SK-N-SH (cell line): ENCODE measurements at regions not wholly inside any gene's neighbourhood (a gene's known extent, or its start where the extent isn't known, plus 50 kb on each side); places are given as distances from the start of the nearest gene placed in this dataset.

Experiments
- CTCF ChIA-PET: fragments of 300-600, 350-600 bp; formaldehyde crosslinking; extraction: SDS; loops from one replicate; lab custom pipeline; 2021; lab: Yijun Ruan, JAX
- POLR2A ChIA-PET: fragments of 350-600 bp; sonication (Branson Sonifier 250); formaldehyde crosslinking; extraction: SDS; loops from one replicate; lab custom pipeline; 2020; ENCODE audit warnings: antibody characterized with exemption, inconsistent platforms; lab: Yijun Ruan, JAX
- DNase-seq: peaks from one replicate; pipeline ENCODE4 v3.0.0; 2012
- H2AFZ ChIP-seq: fragments of 200-600 bp; sonication (generic); 2 replicates; pipeline ENCODE4 v1.8.1; 2016; ENCODE audit warnings: antibody characterized with exemption, mild to moderate bottlenecking, low read depth
- H3F3A ChIP-seq: fragments of 200-600 bp; sonication (generic); replicated peaks from 2 replicates; pipeline ENCODE3; 2016; ENCODE audit warnings: antibody characterized with exemption, mild to moderate bottlenecking; ENCODE audit not compliant: insufficient read depth
- H3K27ac ChIP-seq, 2 experiments: fragments of 200-500 bp in 1 of 2; fragments of 200-600 bp in 1 of 2; sonication (Bioruptor generic) in 1 of 2; sonication (generic), shearing (Covaris generic) in 1 of 2; 2 replicates each; pipeline versions ENCODE4 v1.5.1 to v1.6.1; 2014 to 2016; ENCODE audit warnings: low read depth in 2 of 2, inconsistent platforms in 1 of 2, low read length in 1 of 2, mild to moderate bottlenecking in 1 of 2, mixed read lengths in 1 of 2
- H3K27me3 ChIP-seq: fragments of 200-600 bp; sonication (generic), shearing (Covaris generic); 2 replicates; pipeline ENCODE4 v1.6.1; 2016; ENCODE audit warnings: mixed run types; ENCODE audit not compliant: insufficient read depth
- H3K36me3 ChIP-seq, 2 experiments: fragments of 200-500 bp in 1 of 2; fragments of 200-600 bp in 1 of 2; sonication (Bioruptor generic) in 1 of 2; sonication (generic) in 1 of 2; replicated peaks in 1 of 2; 2 replicates each; pipeline versions ENCODE3 to v1.5.1; 2014 to 2016; ENCODE audit warnings: low read length in 1 of 2, mild to moderate bottlenecking in 1 of 2; ENCODE audit not compliant: insufficient read depth in 2 of 2, control insufficient read depth in 1 of 2
- H3K4me1 ChIP-seq, 2 experiments: fragments of 200-500 bp in 1 of 2; fragments of 200-600 bp in 1 of 2; sonication (Bioruptor generic) in 1 of 2; sonication (generic), shearing (Covaris generic) in 1 of 2; 2 replicates each; pipeline versions ENCODE4 v1.5.1 to v1.6.1; 2014 to 2016; ENCODE audit warnings: low read depth in 1 of 2, low read length in 1 of 2, mixed run types in 1 of 2; ENCODE audit not compliant: insufficient read depth in 2 of 2, control insufficient read depth in 1 of 2
- H3K4me2 ChIP-seq: fragments of 200-600 bp; sonication (generic), shearing (Covaris generic); 2 replicates; pipeline ENCODE4 v1.6.1; 2017; ENCODE audit warnings: mixed run types
- H3K4me3 ChIP-seq, 2 experiments: fragments of 200-500 bp in 1 of 2; fragments of 200-600 bp in 1 of 2; sonication (Bioruptor generic) in 1 of 2; sonication (generic), shearing (Covaris generic) in 1 of 2; 2 replicates each; pipeline versions ENCODE4 v1.5.1 to v1.8.1; 2014 to 2016; ENCODE audit warnings: low read depth in 2 of 2, inconsistent platforms in 1 of 2, low read length in 1 of 2, mild to moderate bottlenecking in 1 of 2, mixed read lengths in 1 of 2, moderate library complexity in 1 of 2
- H3K79me2 ChIP-seq: fragments of 200-600 bp; sonication (generic); 2 replicates; pipeline ENCODE4 v1.8.1; 2017; ENCODE audit warnings: mild to moderate bottlenecking; ENCODE audit not compliant: insufficient read depth
- H3K9ac ChIP-seq: fragments of 200-600 bp; sonication (generic); 2 replicates; pipeline ENCODE4 v1.6.1; 2017; ENCODE audit warnings: mixed run types
- H3K9me2 ChIP-seq: fragments of 200-600 bp; sonication (generic); 2 replicates; pipeline ENCODE4 v1.6.1; 2017; ENCODE audit warnings: mixed run types
- H3K9me3 ChIP-seq: fragments of 200-600 bp; sonication (generic); 2 replicates; pipeline ENCODE4 v1.6.1; 2017; ENCODE audit warnings: mixed run types, mild to moderate bottlenecking, moderate library complexity
- H4K20me1 ChIP-seq: fragments of 200-600 bp; sonication (generic); 2 replicates; pipeline ENCODE4 v1.6.1; 2017; ENCODE audit warnings: mild to moderate bottlenecking, mixed run types; ENCODE audit not compliant: insufficient read depth
- EZH2phosphoT487 ChIP-seq: fragments of 200-600 bp; sonication (generic); IDR thresholded peaks from 2 replicates; pipeline ENCODE4 v1.6.1; 2017; ENCODE audit warnings: low read depth, mixed run types, mild to moderate bottlenecking, antibody characterized with exemption, moderate library complexity, borderline replicate concordance
- FOXJ3 ChIP-seq: sonication (generic); formaldehyde crosslinking; IDR thresholded peaks from 2 replicates; pipeline ENCODE4 v1.5.1; 2020; ENCODE audit warnings: mild to moderate bottlenecking, missing genetic modification reagents
- FOXM1 ChIP-seq: IDR thresholded peaks from 2 replicates; pipeline ENCODE4 v1.4.0; 2012; ENCODE audit warnings: low read depth, mild to moderate bottlenecking
- IRF3 ChIP-seq: fragments of 150-350 bp; IDR thresholded peaks from 2 replicates; pipeline ENCODE4 v1.6.1; 2016; ENCODE audit warnings: mild to moderate bottlenecking, low read depth, low read length
- MXI1 ChIP-seq: IDR thresholded peaks from 2 replicates; pipeline ENCODE4 v1.6.1; 2012; ENCODE audit warnings: mild to moderate bottlenecking, low read depth, low read length, improper control_type of control experiment
- NFIC ChIP-seq: IDR thresholded peaks from 2 replicates; pipeline ENCODE4 v1.4.0; 2012; ENCODE audit warnings: borderline replicate concordance
- RAD21 ChIP-seq: IDR thresholded peaks from 2 replicates; pipeline ENCODE4 v1.6.1; 2012; ENCODE audit warnings: mild to moderate bottlenecking, low read length
- REST ChIP-seq: IDR thresholded peaks from 2 replicates; pipeline ENCODE4 v1.6.1; 2012; ENCODE audit warnings: mild to moderate bottlenecking, low read depth, low read length, moderate library complexity
- RXRA ChIP-seq: IDR thresholded peaks from 2 replicates; pipeline ENCODE4 v1.4.0; 2012; ENCODE audit warnings: low read depth, mild to moderate bottlenecking, borderline replicate concordance
- SIN3A ChIP-seq: IDR thresholded peaks from 2 replicates; pipeline ENCODE4 v1.6.1; 2012; ENCODE audit warnings: low read depth, mild to moderate bottlenecking, low read length, moderate library complexity, borderline replicate concordance
- TEAD4 ChIP-seq: IDR thresholded peaks from 2 replicates; pipeline ENCODE4 v1.4.0; 2012; ENCODE audit warnings: mild to moderate bottlenecking, borderline replicate concordance; ENCODE audit not compliant: insufficient read depth
- USF1 ChIP-seq: IDR thresholded peaks from 2 replicates; pipeline ENCODE4 v1.4.0; 2012; ENCODE audit warnings: low read depth, borderline replicate concordance
- ZBTB33 ChIP-seq: IDR thresholded peaks from 2 replicates; pipeline ENCODE4 v1.4.0; 2012; ENCODE audit warnings: low read depth, borderline replicate concordance
- WGBS: methylation state at CpG from one replicate; pipeline ENCODE4 v1.1.6; 2017; ENCODE audit warnings: low lambda C conversion rate; 5-methylcytosine and 5-hydroxymethylcytosine counted together

GRCh38 chr9:81472701-81473100 lies 216.6 kb downstream of the TLE1 start:
- 81% methylated on average over 10 of the region's 10 CpGs for WGBS
- no peaks in the 10 kb centered on the region for H3K9me3 ChIP-seq
- POLR2A ChIA-PET: no interaction called here

More at GRCh38 chr9:81472701-81473100, 216.6 kb downstream of the TLE1 start:
- CTCF ChIA-PET: no interaction called here
- DNase-seq: no peak
- no peaks in the 10 kb centered on the region; a peak in 2 of 4 replicates for H3K4me1 ChIP-seq
- no peaks in the 10 kb centered on the region for H3K79me2 ChIP-seq
- no peak overlapping the region for H3K9ac ChIP-seq
- TF ChIP-seq IRF3 (no peak), MXI1 (no peak), TEAD4 (no peak), USF1 (no peak), NFIC (no peak), FOXJ3 (CRISPR knock-in tag) (no peak), RAD21 (no peak), REST (no peak), RXRA (no peak), ZBTB33 (no peak), FOXM1 (no peak), SIN3A (no peak), EZH2phosphoT487 (no peak)
- no peaks in the 10 kb centered on the region for H3K27me3 ChIP-seq
- H3K36me3 ChIP-seq: no peaks in the 10 kb centered on the region
- peaks cover 5% of the 10 kb centered on the region for H3F3A ChIP-seq
- no peak overlapping the region for H2AFZ ChIP-seq
- H4K20me1 ChIP-seq: no peaks in the 10 kb centered on the region
- H3K4me2 ChIP-seq: no peak overlapping the region
- no peak overlapping the region for H3K4me3 ChIP-seq
- H3K9me2 ChIP-seq: no peaks in the 10 kb centered on the region
- H3K27ac ChIP-seq: no peak overlapping the region
